ENCODE measurements at regions not wholly inside any gene's neighbourhood (a gene's known extent, or its start where the extent isn't known, plus 50 kb on each side); places are given as distances from the start of the nearest gene placed in this dataset.

DNA sequence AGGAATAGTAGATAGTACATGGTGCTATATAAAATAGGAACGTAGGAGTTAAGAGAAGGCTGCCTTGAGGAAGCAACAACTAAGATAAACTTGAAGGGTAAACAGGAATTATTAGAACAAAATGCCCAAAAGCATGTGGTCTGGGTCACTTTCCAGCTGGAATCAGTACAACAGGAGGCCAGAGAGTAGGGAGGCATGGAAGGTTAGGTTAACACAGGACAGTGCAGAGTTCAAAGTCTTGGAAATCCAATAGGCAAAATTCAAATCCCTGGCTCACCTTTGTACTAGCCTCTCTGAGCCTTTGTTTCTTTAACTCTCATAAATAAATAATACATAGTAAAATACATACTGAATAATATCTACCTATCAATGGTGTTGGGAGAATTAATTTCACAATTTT is 69.0 kb upstream of the NEK7 start:
- TF ChIP-seq POLR2AphosphoS5 (IDR thresholded peaks at IDR 0.05) = no peak
- no peak for TF ChIP-seq POLR2A (IDR thresholded peaks at IDR 0.05)
